B cell (primary cell): ENCODE measurements at regions not wholly inside any gene's neighbourhood (a gene's known extent, or its start where the extent isn't known, plus 50 kb on each side); places are given as distances from the start of the nearest gene placed in this dataset.

Source experiments
- ATAC-seq: fragments of 200-7000 bp; cut with Tn5 transposase; one replicate; pipeline ENCODE4 v1.10.0; 2021; ENCODE audit warnings: low read depth, mild to moderate bottlenecking, moderate number of reproducible peaks, moderate library complexity
- CTCF ChIA-PET: fragments of 350-600 bp; sonication (Branson Sonifier 250); formaldehyde crosslinking; loops from one replicate; lab custom pipeline; 2021; ENCODE audit warnings: antibody characterized with exemption, inconsistent platforms; lab: Charles Lee
- POLR2A ChIA-PET: fragments of 350-600 bp; sonication (Branson Sonifier 250); formaldehyde crosslinking; loops from one replicate; lab custom pipeline; 2021; ENCODE audit warnings: antibody characterized with exemption; lab: Charles Lee
- DNase-seq: peaks from one replicate; pipeline ENCODE4 v3.0.0; 2013
- H2AFZ ChIP-seq: 2 replicates; pipeline ENCODE4 v1.6.1; 2012; ENCODE audit warnings: mild to moderate bottlenecking, low read depth, low read length; ENCODE audit not compliant: insufficient read depth, poor library complexity, severe bottlenecking
- H3K27ac ChIP-seq, 2 donors: 1 replicate in 1 of 2; 2 replicates in 1 of 2; pipeline ENCODE4 v1.5.1; 2012 to 2013; ENCODE audit warnings: low read length in 2 of 2, mild to moderate bottlenecking in 2 of 2, moderate library complexity in 1 of 2
- H3K27me3 ChIP-seq, 4 experiments: fragments of 200-600 bp in 1 of 4; sonication (generic) in 1 of 4; replicated peaks in 1 of 4; 1 replicate in 2 of 4; 2 replicates in 2 of 4; pipeline versions ENCODE4 v1.6.1 to v1.7.0; 2013 to 2016; ENCODE audit warnings: low read length in 3 of 4, mild to moderate bottlenecking in 2 of 4, mixed read lengths in 1 of 4, moderate library complexity in 1 of 4; ENCODE audit not compliant: insufficient read depth in 4 of 4, control insufficient read depth in 3 of 4; ENCODE audit errors: control extremely low read depth in 1 of 4
- H3K36me3 ChIP-seq, 2 experiments: replicated peaks in 1 of 2; 1 replicate in 1 of 2; 2 replicates in 1 of 2; pipeline versions ENCODE4 v1.6.1 to v1.7.1; 2013; ENCODE audit warnings: low read length in 1 of 2; ENCODE audit not compliant: insufficient read depth in 2 of 2, control insufficient read depth in 1 of 2; ENCODE audit errors: control extremely low read depth in 1 of 2, extremely low read depth in 1 of 2
- H3K4me1 ChIP-seq, 2 donors: fragments of 200-600 bp in 1 of 2; sonication (generic) in 1 of 2; 1 replicate in 1 of 2; 2 replicates in 1 of 2; pipeline versions ENCODE4 v1.5.1 to v1.6.1; 2013 to 2017; ENCODE audit warnings: low read length in 2 of 2; ENCODE audit not compliant: control insufficient read depth in 2 of 2, insufficient read depth in 2 of 2
- H3K4me2 ChIP-seq: replicated peaks from 2 replicates; pipeline ENCODE3; 2012; ENCODE audit warnings: mild to moderate bottlenecking, low read depth, low read length; ENCODE audit not compliant: poor library complexity, severe bottlenecking
- H3K4me3 ChIP-seq, 5 experiments: fragments of 200-600 bp in 1 of 5; sonication (generic) in 1 of 5; 1 replicate in 3 of 5; 2 replicates in 2 of 5; pipeline versions ENCODE4 v1.5.1 to v1.7.0; 2011 to 2016; ENCODE audit warnings: low read length in 4 of 5, mild to moderate bottlenecking in 4 of 5, low read depth in 2 of 5, control low read depth in 1 of 5, moderate library complexity in 1 of 5; ENCODE audit not compliant: insufficient read depth in 1 of 5; ENCODE audit errors: control extremely low read depth in 1 of 5, extremely low read depth in 1 of 5
- H3K79me2 ChIP-seq: fragments of 200-600 bp; sonication (generic); one replicate; pipeline ENCODE4 v1.6.0; 2016; ENCODE audit warnings: low read length; ENCODE audit not compliant: control insufficient read depth, insufficient read depth
- H3K9ac ChIP-seq: fragments of 200-600 bp; sonication (generic); 2 replicates; pipeline ENCODE4 v1.6.1; 2017; ENCODE audit warnings: mild to moderate bottlenecking, low read length, moderate library complexity
- H3K9me3 ChIP-seq, 3 donors: one replicate each; pipeline versions ENCODE4 v1.6.1 to v1.7.1; 2013; ENCODE audit warnings: low read length in 2 of 3; ENCODE audit not compliant: control insufficient read depth in 2 of 3, insufficient read depth in 1 of 3; ENCODE audit errors: control extremely low read depth in 1 of 3
- H4K20me1 ChIP-seq: 2 replicates; pipeline ENCODE4 v1.6.0; 2012; ENCODE audit warnings: mild to moderate bottlenecking, low read length; ENCODE audit not compliant: insufficient read depth, control insufficient read depth, poor library complexity, severe bottlenecking
- H3K27ac Mint-ChIP-seq: one replicate; pipeline ENCODE4 v1.8.0; 2021; ENCODE audit warnings: mixed read lengths
- H3K27me3 Mint-ChIP-seq: one replicate; pipeline ENCODE4 v1.8.0; 2021; ENCODE audit warnings: mixed read lengths
- H3K4me1 Mint-ChIP-seq: one replicate; pipeline ENCODE4 v1.8.0; 2021; ENCODE audit warnings: mixed read lengths
- H3K4me3 Mint-ChIP-seq: one replicate; pipeline ENCODE4 v1.8.0; 2021; ENCODE audit warnings: mixed read lengths
- H3K9me3 Mint-ChIP-seq: one replicate; pipeline ENCODE4 v1.8.0; 2022; ENCODE audit warnings: mixed read lengths; ENCODE audit not compliant: insufficient read depth
- EZH2 ChIP-seq: IDR thresholded peaks from 2 replicates; pipeline ENCODE4 v1.6.1; 2012; ENCODE audit warnings: borderline replicate concordance, low read depth, mild to moderate bottlenecking, moderate library complexity, low read length; ENCODE audit not compliant: insufficient read depth, poor library complexity, severe bottlenecking
- WGBS: methylation state at CpG from one replicate; pipeline ENCODE4 v1.1.5; 2013; ENCODE audit warnings: missing lambda C conversion rate; ENCODE audit not compliant: insufficient coverage; 5-methylcytosine and 5-hydroxymethylcytosine counted together
- intact Hi-C: fragments of 100-400 bp; cut with micrococcal nuclease; formaldehyde crosslinking; loops from one replicate; pipeline ENCODE4 v1.10.0; 2022
- TF ChIP-seq, protein P1 (sequence below): fragments of 200-600 bp; IDR thresholded peaks from one replicate; pipeline ENCODE4 v1.8.0; 2022; ENCODE audit warnings: antibody characterized with exemption, mild to moderate bottlenecking

DNA sequence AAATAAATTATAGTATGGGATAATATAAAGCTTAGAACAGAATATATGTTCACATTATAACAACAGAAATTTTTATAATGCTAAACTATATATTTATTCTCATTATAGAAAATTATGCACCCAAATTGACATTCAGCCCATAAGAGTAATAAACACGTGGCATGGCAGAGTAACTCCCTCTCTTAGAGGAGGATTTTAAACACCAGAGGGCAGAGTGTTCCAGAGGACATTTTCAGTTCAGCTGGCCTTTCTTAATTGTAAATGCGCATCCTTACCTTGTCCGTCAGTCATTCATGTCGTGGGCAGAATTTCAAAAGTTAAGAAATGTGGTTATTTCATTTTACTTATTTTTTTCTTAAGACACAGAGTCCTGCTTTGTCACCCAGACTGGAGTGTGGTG lies 147.1 kb downstream of the TANC2 start:
- Histone ChIP-seq H2AFZ (no peak overlapping the region), H3K27ac (no peak overlapping the region), H3K9ac (no peak overlapping the region), H3K79me2 (no peaks in the 10 kb centered on the region), H3K4me1 (no peaks in the 10 kb centered on the region), H3K4me2 (no peak overlapping the region), H3K36me3 (no peaks in the 10 kb centered on the region), H3K9me3 (no peaks in the 10 kb centered on the region), H4K20me1 (no peaks in the 10 kb centered on the region), H3K27me3 (no peaks in the 10 kb centered on the region), H3K4me3 (no peak overlapping the region)
- intact Hi-C loops, result loop anchor here (1.0 kb wide), 1 partner anchor 293 kb away; no protein-coding TSS in a partner anchor
- no peak for TF ChIP-seq EZH2
- TF ChIP-seq, protein P1, sequence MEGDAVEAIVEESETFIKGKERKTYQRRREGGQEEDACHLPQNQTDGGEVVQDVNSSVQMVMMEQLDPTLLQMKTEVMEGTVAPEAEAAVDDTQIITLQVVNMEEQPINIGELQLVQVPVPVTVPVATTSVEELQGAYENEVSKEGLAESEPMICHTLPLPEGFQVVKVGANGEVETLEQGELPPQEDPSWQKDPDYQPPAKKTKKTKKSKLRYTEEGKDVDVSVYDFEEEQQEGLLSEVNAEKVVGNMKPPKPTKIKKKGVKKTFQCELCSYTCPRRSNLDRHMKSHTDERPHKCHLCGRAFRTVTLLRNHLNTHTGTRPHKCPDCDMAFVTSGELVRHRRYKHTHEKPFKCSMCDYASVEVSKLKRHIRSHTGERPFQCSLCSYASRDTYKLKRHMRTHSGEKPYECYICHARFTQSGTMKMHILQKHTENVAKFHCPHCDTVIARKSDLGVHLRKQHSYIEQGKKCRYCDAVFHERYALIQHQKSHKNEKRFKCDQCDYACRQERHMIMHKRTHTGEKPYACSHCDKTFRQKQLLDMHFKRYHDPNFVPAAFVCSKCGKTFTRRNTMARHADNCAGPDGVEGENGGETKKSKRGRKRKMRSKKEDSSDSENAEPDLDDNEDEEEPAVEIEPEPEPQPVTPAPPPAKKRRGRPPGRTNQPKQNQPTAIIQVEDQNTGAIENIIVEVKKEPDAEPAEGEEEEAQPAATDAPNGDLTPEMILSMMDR, result no peak
- ATAC-seq (no peak), DNase-seq (peak; percentile 38)
- no CpG with 5 or more reads among the region's 4 CpGs for WGBS
- Mint-ChIP-seq H3K27ac (no peak overlapping the region), H3K4me1 (no peaks in the 10 kb centered on the region), H3K27me3 (peaks cover 6% of the 10 kb centered on the region), H3K9me3 (no peaks in the 10 kb centered on the region), H3K4me3 (no peak overlapping the region)
- ChIA-PET CTCF (interaction anchor here (5.5 kb wide), 1 partner anchor 293 kb away, joined by 31 read pairs; no protein-coding TSS in a partner anchor), POLR2A (no interaction called here)

DNA sequence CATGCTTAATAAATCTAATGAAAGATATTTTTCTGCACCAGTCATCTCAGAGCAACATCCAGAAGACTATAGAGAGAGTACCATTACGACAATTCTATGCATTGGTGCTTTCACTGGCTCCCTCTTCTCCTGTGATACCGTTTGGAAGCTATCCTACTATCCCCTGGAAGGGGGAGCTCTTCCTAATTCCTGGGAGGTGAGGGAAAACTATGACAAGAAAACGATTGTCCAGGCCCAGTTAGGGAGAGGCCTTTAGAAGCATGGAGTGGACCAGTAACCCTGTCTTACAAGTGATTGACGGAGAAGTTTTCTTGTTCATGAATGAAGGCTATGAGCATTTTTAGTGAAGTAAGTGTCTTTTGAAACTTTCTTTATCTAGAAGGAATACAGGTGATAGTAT lies 150.2 kb downstream of the TANC2 start:
- ATAC-seq (no peak), DNase-seq (no peak)
- H2AFZ ChIP-seq, result no peak overlapping the region
- H3K9ac ChIP-seq, result no peak overlapping the region
- intact Hi-C loops, result no loop called here
- H3K27ac ChIP-seq, result no peak overlapping the region
- no peaks in the 10 kb centered on the region for H3K9me3 Mint-ChIP-seq
- H3K27me3 Mint-ChIP-seq, result peaks cover 5% of the 10 kb centered on the region
- no peak overlapping the region for H3K4me3 Mint-ChIP-seq
- no peak overlapping the region for H3K4me2 ChIP-seq
- H3K4me1 Mint-ChIP-seq, result no peaks in the 10 kb centered on the region
- H3K79me2 ChIP-seq, result no peaks in the 10 kb centered on the region
- TF ChIP-seq, protein P1, result no peak
- ChIA-PET POLR2A (no interaction called here), CTCF (interaction anchor here (0.6 to 1.4 kb wide), 2 partner anchors 120 to 216 kb away, joined by 3 read pairs; no protein-coding TSS in a partner anchor)
- H4K20me1 ChIP-seq, result no peaks in the 10 kb centered on the region
- WGBS, result 100% methylated on average over 1 of the region's 4 CpGs
- H3K4me1 ChIP-seq, result no peaks in the 10 kb centered on the region
- no peaks in the 10 kb centered on the region for H3K27me3 ChIP-seq
- H3K9me3 ChIP-seq, result no peaks in the 10 kb centered on the region
- H3K27ac Mint-ChIP-seq, result no peak overlapping the region
- H3K36me3 ChIP-seq, result no peaks in the 10 kb centered on the region
- H3K4me3 ChIP-seq, result no peak overlapping the region
